Activated T-helper 9 cell treated with anti-CD3 and anti-CD28 coated beads, Interleukin-2, amount 50 U/mL, for 16 hours (primary cell): ENCODE measurements at regions not wholly inside any gene's neighbourhood (a gene's known extent, or its start where the extent isn't known, plus 50 kb on each side); places are given as distances from the start of the nearest gene placed in this dataset.

Experiments used
- DNase-seq: peaks from one replicate; pipeline ENCODE4 v3.0.0-alpha.2; 2020; ENCODE audit warnings: low read depth

DNA sequence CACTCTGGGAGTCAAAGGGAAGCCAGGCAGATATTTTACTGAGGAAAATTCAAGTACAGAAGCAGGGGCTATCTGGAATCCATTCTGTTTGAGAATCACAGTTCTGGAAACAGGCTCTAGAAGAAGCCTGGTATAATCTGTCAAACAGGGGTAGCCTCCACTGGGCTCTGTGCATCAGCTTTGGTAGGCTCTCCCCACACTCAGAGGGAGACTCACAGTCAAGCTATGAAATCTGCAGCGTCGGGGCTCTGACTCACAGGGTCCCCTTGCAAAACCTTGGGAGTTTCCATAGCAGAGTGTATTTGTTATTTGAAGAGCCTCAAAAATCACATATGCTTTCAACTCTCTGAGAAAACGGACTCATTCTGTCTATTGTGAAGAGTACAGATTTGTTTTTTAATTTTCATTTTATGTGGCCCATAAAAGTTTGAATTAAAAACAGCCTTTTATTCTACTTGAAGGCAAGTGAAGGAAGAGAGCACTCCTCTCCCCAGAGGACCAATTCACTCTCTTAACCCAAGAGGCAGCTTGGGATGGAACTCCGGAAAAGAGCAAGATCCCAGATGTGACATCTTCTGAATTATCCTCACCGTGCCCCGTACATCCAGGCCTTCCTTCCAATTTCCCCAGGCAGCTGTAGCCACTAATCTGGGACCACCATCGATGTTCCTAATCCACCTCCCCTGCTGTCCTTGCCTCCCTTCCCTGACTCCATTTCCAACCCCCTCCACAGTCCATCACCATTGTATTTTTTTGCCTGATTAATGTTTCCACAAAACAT is 590.9 kb upstream of the MGMT start:
- no peak for DNase-seq

DNA sequence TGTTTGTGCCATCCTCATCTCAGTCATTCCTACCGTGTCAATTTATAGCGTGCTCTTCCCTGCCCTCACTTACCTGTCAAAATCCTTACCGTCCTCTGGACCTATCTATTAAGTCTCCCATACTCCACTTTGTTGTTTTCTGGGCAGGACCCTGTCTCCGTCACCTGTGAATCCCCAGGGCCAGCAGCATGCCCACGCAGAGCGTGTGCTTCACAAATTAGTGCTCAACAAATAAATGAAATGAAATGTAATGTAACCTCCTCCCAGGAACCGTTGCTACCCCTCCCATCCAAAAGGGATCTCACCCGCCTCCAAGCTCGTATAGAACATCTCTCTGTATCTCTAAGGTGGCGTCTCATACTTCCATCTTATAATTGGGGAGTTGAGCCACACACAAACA is 589.9 kb upstream of the MGMT start:
- DNase-seq: no peak

DNA sequence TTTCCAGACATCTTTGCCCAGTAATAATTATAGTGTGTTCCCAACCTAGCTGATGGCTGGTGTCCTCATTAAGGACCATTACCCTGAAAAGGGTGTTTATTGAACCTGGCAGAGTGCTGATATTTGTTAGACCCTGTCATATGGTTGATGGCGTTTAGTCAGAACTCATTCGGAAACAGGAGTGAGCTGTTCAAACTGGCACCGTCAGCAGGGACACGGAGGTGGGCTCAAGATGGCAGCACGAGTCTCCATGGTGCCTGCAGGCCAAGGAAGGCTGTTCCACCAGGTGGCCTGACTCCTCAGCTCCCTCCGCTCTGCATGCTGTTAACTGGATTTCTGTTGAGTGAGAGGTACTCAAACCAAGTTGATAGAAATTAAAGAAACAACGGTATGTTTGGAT is 589.1 kb upstream of the MGMT start:
- DNase-seq: no peak

DNA sequence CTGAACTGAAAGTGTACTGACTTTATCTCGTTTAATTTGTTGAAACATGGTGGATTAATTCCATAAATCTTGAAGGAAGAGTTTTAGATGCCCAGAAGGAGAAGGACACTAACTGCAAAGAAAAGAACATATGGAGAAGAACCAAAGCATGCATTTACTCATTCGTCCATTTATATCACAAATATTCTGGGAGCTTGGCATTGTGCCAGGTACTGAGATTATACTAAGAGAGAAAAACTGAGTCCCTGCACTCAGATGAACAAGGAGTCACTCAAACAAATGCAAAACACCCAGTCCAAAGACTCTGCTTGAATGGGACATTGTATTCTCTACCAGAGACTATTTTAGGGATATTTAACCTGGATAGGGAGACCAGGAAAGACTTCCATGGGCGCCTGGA is 588.0 kb upstream of the MGMT start:
- no peak for DNase-seq

DNA sequence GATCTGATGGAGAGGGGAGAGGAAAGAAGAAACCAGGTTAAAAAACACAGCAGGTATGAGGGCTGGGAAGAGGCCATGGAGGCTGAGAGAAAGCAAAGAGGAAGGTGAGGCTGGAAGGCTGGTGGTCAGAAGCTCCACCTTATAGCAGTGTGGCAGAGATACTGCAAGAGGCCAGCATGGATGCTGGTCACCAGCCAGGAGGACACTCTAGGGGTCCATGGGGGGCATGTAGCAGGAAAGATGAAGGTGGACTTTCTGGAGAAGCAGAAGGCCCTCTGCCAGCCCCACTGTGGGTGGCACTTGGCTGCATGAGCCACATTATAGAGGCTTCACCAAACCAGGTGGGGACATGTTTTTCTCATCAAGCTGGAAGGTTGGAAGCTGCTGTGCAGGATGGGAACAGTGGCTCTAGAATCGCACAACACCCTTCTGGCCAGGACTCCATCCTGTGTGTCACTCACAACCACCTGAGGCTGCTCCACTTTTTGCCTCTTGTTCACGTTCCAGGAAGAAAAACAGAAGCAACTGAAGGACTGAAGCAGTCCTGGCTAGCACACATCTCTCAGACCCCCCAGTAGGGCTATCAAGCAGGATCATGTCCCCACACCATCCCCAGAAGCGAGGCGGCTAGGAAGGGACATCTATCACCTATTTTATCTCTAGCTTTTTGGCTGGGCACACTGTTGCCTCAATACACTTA is 587.5 kb upstream of the MGMT start:
- DNase-seq: no peak

DNA sequence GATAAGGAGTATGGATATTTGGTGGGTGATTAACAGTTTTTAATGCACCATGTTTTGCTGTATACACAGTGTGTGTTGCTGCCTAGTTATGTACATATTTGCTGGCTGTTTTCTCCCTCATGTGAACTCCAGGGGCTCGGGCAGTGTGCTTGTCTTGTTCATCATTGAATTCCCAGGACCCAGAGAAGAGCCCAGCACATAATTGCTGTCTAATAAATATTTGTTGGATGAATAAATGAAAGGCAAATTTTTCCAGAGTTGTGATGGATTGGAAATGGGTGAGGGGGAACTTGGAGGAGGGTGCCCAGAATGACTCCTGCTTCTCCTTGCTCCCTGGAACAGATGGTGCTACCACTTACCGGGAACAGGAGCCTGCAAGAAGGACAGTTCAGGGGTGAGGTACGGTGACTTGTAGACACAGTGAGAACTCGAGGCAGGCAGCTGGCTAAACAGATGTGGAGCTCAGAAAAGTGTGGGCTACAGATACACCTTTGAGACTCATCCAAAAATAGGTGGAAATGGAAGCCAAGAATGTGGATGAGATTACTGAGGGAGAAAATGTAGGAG is 586.8 kb upstream of the MGMT start:
- DNase-seq: no peak

DNA sequence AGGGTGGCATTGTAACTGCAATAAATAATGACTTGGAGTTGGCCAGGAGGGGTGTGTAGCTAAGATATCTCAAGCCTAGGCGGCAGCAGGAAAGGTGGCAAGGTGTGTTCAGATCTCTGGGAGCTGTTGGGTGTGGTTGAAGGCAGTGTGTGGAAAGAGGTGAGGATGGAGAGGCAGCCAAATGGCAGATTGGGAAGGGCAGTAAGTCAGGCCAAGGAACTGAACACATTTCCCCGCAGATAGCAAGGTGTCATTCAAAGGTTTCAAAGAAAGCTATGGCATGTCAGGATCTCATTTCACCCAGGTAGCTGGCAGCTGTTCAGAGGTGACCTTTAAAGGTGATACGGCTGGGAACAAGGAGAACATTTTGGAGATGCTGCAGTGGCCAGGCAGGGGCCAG is 586.0 kb upstream of the MGMT start:
- no peak for DNase-seq

DNA sequence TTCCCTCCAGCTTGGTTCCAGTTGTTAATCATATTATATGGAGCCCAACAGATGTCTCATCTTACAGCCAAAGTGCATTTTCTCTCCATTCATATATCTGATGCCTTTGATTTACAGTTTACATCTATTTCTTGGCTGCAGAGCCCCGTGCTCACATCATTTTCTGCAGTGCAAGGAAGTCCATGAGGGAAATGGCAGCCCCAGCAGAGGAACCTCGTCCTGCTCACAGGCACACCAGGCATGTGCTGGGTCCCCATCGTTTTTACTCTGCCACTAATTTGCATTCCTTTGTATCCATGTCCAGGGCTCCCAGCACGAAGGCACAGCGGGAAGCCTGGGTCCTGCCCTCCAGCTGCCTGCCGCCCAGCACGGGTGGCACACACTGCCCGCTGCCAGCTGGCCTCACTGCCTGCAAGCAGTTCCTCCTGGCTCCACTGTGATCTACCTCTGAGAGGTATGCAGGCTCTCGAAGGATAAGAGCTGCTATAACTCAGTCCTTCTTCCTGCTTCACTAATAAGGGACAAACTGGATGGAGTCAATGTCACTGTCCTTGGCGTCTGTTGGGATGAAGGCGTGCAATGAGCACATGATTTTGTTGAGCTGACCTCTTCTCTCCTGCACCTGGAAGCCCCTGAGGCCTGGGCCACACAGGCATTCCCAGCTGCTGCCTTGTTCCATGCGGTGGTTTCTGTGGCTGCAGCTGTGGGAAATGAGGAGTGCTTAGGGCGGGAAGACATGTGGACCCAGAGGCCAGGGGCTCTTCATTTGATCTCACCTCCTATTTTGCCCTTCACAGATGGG is 583.6 kb upstream of the MGMT start:
- no peak for DNase-seq

DNA sequence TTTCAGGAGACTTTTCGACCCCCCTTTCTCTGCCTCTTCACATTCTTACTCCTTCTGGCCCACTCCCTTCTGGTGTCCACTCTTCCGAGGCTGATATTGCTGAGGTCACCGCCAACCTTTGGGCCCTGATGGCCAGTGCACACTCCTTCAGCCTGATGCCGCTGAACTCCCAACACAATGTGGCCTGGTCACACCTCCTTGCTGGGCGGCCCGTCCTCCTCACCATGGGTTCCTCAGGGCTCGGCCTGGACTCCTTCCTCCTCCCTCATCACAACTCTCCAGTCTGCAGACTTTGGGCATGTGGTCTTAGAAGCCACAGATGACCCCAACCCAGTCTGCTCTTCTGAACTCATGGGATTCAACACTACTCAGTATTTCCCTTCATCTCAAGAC is 583.0 kb upstream of the MGMT start:
- no peak for DNase-seq

DNA sequence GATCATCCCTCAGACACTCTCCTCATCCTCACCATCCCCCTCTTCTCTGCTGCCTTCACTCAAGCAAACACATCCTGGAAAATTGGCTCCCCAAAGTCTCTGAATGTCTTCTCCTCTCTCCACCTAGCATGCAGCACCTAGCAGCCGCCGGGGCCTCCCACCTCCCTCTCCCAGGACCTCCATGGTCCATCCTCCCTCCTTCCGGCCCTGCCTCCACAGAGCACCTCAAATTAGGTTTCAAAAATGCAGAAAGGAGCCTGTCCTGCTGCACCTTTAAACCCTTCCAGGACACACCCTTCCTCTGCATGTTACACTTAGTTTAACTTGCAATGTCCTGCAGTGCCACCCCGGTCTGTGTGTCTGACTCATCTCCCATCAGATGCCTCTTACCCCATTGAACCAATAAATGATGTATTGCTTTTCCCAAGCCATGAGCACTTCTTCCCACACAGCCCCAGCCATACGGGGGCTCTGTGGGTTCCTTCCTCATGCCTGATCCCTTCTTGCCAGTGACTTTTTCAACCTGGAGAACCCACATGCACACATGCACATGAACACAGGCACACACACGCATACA is 582.5 kb upstream of the MGMT start:
- no peak for DNase-seq

DNA sequence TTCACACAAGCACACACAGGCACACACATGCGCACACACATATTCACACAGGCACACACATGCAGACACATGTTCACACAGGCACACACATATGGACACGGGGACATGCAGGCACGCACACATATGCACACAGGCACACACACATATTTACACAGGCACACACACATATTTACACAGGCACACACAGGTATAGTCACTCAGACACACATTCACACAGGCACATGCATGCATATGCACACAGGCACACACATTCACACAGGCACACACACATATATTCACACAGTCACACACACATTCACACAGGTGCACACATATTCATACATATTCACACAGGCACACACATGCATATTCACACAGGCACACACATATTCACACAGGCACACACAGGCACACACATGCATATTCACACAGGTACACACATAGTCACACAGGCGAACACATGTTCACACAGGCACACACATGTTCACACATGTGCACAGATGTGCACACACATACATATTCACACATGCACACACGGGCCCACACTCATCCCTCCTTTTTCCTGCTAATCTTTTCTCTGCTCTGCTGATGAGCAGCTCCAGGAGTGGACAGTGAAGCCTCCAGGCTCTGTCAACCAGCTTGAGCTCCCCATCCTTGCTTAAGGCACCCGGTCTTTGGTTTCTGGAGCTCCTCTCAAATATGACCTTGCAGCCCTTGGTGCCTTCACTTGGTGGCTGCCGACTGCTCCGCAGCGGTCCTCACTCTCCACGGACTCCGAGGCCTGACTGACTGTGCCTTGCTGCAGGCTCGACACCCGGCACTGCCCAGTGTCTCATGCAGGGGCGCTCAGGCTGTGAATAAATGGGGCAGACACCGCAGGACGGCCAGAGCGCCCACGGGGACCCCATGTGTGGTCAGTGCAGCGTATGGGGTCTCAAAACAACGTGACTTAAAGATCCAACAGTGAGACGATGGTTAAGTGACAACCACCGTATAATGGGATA is 581.2 kb upstream of the MGMT start:
- DNase-seq: no peak

DNA sequence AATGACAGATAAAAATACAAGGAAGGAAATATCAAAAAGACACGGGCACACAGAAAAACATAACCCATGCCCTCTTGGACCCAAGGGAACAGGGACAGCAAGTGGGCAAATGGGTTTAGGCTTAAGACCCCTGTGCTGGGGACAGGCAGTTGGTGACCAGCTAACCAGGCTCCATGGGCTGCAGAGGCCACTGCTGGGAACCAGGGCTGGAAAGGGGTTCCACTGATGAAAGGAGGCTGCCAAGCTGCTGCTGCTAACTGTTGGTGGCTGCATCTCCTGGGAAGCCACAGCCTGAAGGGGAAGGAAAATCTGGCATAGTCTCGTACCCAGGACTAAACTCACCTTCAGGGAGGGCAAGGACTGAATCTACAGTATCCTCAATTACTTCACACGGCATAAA is 579.2 kb upstream of the MGMT start:
- DNase-seq: no peak

DNA sequence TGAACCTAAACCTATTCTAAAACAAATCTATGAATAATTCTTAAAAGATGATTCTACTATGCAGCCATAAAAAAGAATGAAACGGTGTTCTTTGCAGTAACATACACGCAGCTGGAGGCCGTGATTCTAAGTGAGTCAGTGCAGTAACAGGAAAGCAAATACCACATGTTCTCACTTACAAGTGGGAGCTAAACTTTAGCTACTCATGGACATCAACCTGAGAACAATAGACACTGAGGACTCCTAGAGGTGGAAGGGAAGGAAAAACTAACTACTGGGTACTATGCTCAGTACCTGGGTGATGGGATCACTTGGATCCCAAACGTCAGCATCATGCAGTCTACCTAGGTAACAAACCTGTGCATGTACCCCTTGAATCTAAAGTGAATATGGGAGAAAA is 575.0 kb upstream of the MGMT start:
- no peak for DNase-seq

DNA sequence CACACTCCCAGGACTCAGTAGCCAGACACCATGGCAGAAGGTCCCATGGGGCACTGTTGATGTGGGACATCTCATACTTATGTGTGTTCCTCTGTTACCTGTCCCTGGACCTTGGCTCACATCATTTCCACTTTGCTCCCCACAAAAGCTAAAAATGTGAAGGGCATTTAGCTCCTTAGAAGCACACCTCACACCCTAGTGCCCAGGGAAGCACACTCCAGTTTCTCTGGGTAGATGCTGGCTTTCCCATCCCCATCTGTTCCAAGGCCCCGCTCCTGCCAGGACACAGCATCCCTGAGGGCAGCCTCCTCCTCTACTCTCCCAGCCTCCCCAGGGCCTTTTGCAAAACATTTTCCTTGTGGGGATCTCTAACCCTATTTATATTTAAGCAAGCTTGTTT is 572.4 kb upstream of the MGMT start:
- no peak for DNase-seq

DNA sequence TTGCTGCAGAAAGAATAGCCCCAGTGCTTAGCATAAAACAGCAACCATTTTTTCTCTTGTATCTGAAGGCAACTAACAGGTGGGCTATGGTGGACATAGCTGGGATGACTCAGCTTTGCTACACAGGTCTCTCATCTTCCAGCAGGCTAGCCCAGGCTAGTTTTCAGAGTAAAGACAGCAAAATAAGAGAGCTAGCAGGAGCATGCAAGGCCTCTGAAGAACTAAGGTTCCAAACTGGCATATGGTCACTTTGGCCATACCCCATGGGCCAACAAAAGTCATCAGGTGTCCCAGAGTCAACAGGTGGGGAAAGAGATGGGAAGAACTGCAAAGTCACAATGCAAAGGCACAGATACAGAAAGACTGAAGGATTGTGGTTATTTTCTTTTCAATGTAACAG is 571.6 kb upstream of the MGMT start:
- no peak for DNase-seq

DNA sequence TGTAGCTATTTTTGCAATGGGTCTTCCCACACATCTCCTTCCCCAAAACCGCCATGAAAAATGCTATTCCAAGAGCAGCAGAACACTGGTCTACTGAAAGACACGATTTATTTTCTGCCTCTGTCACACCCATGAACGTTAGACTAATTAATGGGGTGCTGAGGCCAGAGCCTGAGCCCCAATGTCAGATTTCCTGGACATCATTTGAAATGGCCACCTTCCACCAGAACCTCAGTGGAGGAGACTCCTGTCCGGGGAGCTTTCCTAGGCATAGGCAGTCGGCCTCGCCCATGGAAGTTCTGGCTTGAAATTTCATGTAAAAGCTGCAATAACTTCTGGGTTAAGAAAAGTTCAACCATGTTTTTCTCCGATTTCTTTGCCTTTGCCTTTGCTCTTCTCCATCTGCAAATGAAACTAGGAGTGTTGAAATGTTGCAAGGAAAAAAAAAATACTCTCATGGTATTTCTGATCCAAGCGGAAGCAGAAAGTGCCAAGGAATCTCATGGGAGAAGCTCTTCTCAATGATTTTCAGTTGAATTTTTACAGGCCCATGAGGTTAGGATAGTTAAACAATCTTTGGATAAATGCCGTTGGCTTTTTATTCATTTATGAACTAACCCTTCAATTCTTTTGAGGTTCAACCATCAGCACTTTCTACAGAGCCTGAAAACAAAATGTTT is 570.8 kb upstream of the MGMT start:
- DNase-seq: no peak

DNA sequence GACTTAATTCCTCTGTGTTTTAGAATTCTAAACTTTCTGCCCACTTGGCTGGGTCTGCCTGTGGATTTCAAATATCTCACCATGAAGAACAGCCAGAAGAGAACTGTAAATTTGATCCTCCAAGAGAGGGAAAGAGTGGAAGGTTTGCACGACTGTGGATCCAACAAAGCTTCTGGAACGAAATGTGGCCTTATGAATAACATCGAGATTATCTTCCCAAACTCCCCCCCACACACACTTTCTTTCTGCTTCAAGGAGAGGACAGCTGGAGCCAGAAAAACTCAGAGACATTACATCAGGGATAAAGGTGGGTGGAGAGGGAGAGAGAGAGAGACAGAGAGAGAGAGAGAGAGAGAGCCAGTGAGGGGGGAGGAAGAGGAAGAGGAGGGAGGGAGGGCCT is 570.1 kb upstream of the MGMT start:
- no peak for DNase-seq

DNA sequence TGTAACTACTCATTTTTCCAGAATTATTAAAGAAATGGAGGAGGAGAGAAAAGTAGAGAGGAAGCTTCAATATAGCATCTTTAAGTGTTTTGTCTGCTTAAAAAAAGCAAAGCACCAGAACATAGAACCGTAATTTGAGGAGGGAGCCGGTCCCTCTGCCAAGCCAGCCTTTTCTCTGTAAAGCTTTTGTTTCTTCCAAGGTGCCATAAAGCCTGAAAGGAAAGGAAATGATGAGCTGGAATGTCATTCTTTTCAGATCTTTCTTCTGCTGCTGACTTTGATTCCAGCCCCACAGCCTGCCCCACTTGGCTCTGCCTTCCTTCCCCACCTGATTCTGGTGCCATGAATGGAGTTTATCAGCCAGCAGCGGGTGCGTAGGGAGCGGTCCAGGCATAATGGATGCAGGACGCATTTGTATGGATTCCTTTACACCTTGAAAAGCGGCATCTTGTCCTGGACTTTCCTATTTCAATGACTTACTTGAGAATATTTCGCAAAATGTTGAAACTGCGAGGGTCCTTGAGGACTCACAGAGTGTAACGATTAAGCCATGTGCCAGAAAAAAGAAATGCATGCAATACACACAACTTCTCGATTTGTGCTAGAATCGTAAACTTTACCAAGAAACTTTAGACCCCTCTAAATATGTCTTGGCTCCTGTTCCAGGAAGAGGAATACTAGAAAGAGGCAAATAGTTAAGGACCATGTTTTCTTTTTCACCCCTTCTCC is 569.5 kb upstream of the MGMT start:
- no peak for DNase-seq

DNA sequence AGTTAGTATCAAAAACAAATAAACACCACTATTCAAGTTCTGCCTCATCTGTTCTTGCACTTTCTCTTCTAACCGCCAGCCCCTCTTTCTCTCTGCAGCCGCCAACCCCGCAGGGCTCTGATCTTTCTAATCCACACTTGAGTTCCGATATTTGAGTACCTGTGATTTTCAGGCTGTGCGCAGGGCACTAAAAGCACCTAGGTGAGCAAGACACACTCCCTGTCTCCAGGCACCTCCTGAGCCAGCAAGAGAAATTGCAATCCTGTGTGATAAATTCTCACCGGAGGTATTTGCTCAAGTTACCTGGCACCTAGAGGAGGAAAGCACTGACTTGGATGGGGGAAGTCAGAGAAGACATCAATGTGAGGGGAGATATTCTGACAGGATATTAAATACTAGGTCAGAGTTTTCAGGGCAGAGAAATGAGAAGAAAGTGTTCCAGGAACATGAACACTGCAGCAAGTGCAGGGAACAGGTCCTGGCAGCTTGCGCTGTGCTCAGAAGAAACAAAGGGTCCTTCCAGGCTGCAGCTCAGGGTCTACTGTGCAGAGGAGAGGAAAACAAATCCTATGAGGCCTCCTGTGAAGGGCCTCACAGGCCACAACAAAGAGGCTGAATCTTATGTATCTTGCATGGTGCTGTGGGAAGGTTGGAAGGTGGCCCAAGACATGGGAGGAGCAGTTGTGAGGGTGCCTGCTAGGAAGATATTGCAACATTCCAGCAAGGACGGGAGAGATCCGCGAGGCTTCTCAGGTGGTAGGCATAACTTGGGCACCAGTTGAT is 568.7 kb upstream of the MGMT start:
- no peak for DNase-seq
